Astrocyte of the spinal cord (primary cell): ENCODE measurements at regions not wholly inside any gene's neighbourhood (a gene's known extent, or its start where the extent isn't known, plus 50 kb on each side); places are given as distances from the start of the nearest gene placed in this dataset.

Experiments used
- DNase-seq: peaks from one replicate; pipeline ENCODE4 v3.0.0; 2011; ENCODE audit warnings: low read depth, low spot score
- H3K4me3 ChIP-seq: 2 replicates; pipeline ENCODE4 v1.5.1; 2011; ENCODE audit warnings: low read depth, mild to moderate bottlenecking, low read length, moderate library complexity
- in situ Hi-C: cut with HindIII; loops from 2 replicates; pipeline ENCODE4 v1.10.0; 2017; ENCODE audit warnings: low sequenced_read_pairs
- TF ChIP-seq, protein P1 (sequence below): IDR thresholded peaks from 2 replicates; pipeline ENCODE4 v1.5.1; 2012; ENCODE audit warnings: low read depth, mild to moderate bottlenecking, low read length, inconsistent platforms

DNA sequence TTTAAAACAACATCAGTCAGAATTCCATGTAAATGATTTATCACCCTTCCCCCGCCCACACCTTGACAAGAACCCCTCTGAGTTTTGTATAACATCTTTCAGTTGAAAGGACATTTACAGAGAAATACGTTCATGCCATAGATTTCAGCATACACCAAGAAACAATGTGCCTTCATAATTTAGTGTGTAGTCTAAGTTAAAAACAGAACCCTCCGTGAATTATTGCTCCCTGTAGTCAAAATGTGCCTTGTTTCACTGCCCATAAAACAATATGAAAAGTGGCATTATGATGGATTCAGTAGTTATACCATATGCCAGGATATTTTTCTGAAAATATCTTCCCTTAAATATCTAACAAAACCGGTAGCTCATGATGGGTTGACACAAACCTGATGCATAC lies 953.9 kb downstream of the GBE1 start:
- TF ChIP-seq, protein P1, sequence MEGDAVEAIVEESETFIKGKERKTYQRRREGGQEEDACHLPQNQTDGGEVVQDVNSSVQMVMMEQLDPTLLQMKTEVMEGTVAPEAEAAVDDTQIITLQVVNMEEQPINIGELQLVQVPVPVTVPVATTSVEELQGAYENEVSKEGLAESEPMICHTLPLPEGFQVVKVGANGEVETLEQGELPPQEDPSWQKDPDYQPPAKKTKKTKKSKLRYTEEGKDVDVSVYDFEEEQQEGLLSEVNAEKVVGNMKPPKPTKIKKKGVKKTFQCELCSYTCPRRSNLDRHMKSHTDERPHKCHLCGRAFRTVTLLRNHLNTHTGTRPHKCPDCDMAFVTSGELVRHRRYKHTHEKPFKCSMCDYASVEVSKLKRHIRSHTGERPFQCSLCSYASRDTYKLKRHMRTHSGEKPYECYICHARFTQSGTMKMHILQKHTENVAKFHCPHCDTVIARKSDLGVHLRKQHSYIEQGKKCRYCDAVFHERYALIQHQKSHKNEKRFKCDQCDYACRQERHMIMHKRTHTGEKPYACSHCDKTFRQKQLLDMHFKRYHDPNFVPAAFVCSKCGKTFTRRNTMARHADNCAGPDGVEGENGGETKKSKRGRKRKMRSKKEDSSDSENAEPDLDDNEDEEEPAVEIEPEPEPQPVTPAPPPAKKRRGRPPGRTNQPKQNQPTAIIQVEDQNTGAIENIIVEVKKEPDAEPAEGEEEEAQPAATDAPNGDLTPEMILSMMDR, result no peak
- in situ Hi-C loops, result no loop called here
- no peak overlapping the region for H3K4me3 ChIP-seq
- no peak for DNase-seq

DNA sequence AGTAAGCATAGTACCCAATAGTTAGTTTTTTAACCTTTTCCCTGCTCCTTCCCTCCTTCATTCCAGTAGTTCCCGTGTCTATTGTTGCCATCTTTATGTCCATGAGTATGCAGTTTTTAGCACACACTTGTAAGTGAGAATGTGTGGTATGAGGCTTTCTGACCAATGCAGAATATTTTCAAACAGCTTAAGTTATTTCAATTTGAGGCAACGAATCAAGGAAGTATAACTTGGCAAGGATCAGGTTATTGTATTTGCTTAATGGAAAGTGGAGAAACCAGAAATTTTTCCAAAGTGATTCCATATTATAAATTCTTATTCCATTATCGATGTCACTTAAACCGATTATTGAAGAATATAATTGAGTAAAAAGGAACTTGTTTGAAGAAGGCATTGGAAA lies 954.8 kb downstream of the GBE1 start:
- in situ Hi-C loops, result no loop called here
- TF ChIP-seq, protein P1, result no peak

DNA sequence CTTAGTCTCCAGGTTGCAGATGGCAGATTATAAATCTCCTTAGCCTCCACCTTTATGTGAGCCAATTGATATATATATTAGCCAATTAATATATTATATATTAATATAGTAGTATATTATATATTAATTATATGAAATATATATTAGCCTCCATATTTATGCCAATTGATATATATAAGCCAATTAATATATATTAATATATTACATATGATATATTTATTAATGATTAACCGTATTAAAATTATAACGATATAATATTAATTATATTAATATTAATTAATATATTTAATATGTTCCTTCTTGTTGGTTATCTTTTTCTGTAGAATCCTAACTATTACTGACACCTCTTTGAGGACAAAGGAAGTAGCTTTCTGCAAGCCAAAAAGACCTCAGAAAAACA lies 972.5 kb downstream of the GBE1 start:
- in situ Hi-C loops, result no loop called here
- no peak overlapping the region for H3K4me3 ChIP-seq
- no peak for DNase-seq
- TF ChIP-seq, protein P1, result no peak

More for the DNA sequence above, 954.8 kb downstream of the GBE1 start:
- no peak overlapping the region for H3K4me3 ChIP-seq
- DNase-seq, result no peak

DNA sequence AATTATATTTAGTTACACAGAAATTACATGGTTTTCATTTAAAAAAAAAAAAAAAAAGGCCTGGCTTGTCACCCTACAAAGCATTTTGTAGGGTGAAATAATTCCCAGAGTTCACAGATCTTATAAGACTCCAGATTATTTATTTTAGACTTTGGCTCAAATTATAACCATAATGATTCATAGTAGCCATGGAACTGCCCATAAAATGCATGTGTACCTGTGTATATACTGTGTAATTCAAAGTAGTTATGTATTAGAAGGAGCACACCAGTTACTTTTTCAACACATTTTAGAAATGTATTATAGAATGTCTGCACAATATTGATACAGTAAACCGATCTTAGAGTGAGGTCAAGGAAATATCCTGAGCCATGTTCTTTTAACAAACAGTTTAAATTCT lies 975.6 kb downstream of the GBE1 start:
- TF ChIP-seq, protein P1, result no peak
- no peak overlapping the region for H3K4me3 ChIP-seq
- no peak for DNase-seq
- in situ Hi-C loops, result no loop called here

DNA sequence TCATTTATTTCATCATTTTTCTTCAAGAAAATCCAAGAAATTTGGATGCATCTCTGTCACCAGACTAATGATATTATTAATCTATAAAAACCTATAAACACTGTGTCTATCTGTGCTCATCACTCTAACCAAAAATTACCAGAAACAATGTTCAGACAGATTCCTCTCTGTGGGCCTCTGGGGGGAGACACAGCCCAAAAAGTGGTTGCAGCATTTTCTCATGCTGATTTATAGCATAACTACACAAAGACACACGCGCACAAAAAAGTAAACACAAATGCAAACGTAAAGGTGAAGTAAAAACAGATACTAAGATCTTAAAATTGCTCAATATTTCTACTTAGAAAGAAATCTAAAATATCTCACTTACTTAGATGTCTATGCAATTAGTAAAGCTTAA lies 976.0 kb downstream of the GBE1 start:
- in situ Hi-C loops, result no loop called here
- no peak overlapping the region for H3K4me3 ChIP-seq
- TF ChIP-seq, protein P1, result peak; percentile 16
- DNase-seq, result no peak

DNA sequence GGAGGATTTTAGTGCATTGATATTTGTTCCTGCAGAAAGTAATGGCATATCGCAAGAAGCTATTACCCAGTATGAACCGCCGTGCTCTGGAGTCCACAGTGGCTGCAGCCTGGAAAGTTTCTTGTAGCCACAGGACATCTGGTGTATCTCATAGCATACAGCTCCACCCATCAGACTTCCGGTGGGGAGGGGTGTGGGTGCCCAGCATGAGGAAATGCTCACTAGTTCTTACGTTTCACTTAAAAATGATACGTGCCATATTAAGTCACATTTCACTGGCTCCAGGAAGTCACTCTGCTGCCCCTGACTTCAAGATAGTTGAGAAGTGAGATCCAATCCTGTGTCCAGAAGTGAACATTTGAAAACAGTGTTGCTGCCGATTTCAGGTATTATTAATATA lies 990.4 kb downstream of the GBE1 start:
- H3K4me3 ChIP-seq, result peak overlapping the region; percentile 32
- TF ChIP-seq, protein P1, result no peak
- in situ Hi-C loops, result no loop called here
- DNase-seq, result peak; percentile 20
